HG02763 (cell line): ENCODE measurements at regions not wholly inside any gene's neighbourhood (a gene's known extent, or its start where the extent isn't known, plus 50 kb on each side); places are given as distances from the start of the nearest gene placed in this dataset.
"Not testable (repeated sequence)": the region's sequence is repeated elsewhere in the genome, so short reads cannot be mapped to it uniquely, and the experiment has no call there.

Source experiments
- ATAC-seq: cut with Tn5 transposase; IDR thresholded peaks from one replicate; pipeline ENCODE4 v1.9.1; 2021; ENCODE audit warnings: mild to moderate bottlenecking, moderate library complexity; ENCODE audit not compliant: unreplicated experiment

GRCh38 chr1:10938741-10939417 is 73.6 kb upstream of the TARDBP start:
- no peak for ATAC-seq

DNA sequence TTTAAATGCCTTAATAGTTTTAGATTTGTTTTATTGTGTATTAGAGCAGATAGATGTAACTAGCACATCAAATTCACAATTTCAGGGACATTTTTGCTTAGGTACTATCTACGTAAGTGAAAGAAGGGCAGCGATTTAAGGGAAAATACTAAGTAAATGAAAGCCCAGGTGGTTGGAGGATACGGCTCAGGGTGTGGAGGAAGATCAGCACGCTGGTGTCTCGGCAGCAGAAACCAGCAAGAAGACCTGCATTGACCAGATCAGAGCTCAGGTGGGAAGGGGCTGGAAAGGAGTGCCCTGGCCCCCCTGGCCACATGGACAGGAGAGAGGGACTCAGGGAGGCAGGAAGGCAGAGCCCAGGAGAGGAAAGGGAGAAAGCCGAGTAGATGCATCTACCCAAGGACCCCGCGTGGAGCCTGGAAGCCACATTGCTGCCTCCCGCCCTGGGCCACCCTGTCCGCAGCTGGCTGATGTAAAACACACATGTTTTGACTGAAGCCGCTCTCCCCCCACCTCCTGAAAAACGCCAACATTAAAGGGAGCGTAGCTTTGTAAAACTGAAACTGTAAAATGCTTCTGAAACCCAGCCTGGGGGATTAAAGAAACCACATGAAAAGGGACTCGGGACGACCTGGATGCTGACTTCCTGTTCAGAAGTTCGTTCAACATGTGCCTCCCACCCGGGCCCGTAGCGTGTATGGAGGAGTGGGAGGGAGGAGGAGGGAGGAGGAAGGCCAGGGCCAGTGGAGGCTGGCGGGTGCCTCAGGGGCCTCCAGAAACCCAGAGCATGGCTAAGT is 72.6 kb upstream of the TARDBP start:
- peak; percentile 59 for ATAC-seq

DNA sequence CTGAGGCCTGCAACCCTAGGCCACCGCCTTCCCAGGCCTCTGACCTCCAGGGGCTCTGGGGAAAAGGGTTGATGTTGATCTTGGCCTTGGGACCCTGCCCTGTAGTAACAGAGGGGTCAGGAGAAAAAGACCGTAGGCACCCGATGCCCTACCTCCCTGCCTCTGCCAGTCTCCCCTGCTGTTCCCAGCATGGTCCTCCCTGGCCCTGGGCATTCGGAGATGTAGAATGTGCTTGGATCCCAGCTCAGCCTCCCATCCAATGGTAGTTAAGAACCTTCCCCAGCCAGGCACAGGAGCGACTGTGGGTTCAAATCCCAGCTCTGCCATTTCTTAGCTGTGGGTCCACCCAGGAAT is 72.0 kb upstream of the TARDBP start:
- ATAC-seq, result no peak

GRCh38 chr1:10940838-10941237 is 71.6 kb upstream of the TARDBP start:
- ATAC-seq, result no peak

GRCh38 chr1:10941891-10942541 is 70.4 kb upstream of the TARDBP start:
- ATAC-seq, result no peak

DNA sequence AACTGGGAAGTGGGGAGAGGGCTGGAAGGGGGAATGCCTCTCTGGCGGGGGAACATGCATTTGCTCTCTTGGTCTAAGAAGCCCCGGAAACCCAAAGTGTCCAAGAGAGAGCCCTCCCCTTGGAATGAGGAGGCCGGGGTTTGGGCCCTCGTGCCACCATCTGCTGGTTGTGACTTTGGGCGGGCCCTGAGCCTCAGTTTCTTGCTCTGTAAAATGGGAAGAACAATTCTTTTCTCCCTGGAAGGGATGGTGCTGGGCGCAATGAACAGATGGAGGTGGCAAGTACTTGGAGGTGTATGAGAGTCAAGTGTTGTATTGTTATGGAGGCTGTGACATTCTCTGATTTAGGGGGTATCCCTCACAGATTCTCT is 69.9 kb upstream of the TARDBP start:
- ATAC-seq, result no peak

DNA sequence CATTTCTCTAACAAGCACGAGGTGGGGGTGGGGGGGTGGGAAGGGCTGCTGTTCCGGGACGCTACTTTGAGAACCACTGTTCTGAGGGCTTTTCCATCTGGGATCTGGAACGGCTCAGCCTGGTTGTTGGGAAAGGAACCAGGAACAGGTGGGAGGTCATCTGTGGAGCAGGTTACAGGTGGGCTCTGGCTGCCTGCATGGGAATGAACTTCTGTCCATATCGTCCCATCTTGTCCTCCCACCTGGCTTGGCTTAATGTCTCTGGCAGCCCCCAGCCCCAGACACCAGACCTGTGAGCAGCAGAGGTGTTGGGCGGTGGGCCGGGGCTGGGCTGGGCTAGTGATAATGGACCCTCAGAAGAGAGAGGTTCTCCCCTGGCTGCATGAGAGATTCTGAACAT is 69.4 kb upstream of the TARDBP start:
- ATAC-seq, result no peak

DNA sequence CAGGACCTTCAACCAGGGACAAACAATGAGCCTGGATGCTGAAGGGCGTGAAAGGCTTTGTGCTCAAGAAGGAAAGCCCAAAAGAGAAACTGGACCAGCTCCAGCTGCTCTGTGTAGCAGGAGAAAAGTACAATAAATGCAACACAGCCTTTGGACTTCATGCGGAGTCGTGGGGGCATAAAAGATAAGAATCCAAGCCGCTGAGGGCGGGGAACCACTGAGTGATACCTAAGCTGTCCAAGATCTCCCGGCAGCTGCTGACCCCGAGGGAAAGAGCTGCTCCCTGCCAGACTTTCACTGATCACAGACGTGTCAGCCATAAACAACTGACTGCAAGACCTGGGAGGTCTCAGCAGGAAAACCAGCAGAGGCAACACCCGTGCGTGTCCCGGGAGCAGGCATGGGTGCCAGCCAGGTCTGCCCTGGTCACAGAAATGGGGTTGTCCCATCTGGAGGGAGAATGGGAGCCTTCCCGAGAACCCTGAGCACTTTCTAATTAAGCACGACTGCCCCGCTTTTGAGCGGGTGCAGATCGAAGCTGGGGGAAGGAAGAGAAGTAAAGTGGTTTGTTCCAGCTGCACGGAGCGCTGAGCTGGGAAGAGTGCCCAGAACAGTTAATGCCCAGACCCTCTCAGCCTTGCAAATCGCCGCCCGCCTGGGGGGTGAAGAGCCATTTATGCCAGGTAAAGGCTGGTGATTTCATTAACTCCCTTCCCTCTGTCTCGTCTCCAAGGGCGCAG is 68.3 kb upstream of the TARDBP start:
- no peak for ATAC-seq

DNA sequence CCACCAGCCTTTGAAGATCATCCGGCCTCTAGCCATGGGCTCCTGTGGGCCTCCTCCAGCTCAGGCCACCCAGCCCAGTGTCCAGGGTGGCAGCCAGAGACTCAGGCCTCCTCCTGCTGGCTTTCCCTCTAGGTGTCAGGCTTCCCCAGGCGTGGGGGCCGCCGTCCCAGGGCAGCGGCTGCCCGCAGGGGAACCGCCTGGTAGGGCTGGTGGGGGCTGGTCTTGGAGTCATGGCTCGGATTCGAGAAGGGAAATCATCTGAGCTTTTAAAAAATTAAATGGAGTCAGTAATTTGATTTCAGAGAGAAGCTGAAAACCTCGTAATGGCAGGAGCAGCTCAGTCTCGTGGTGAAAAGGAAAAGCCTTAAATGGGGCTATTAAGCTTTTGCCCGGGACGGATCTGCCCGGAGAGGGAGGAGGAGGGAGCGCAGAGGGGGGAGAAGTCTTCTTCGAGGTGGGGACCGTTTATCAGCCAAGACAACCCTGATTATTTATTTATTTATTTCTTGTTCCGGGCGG is 66.4 kb upstream of the TARDBP start:
- ATAC-seq, result no peak

DNA sequence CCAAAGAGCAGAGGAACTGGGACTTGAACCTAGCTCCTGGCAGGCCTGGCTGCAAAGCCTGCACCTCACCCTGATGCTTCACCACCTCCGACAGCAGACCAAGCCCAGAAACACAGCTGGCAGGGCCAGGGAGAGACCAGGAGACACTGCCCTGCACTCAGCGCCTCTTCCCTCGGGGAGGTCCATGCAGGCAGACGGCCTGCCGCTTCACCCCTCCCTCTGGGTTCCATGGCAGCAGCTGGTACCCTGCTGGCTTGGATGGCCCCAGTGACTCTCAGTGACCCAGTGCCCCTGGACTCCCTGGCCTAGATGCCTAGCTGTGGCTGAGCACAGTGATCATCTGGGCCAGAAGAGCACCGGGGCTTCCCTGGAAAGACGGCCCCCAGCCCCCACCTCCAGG is 65.3 kb upstream of the TARDBP start:
- ATAC-seq, result no peak

GRCh38 chr1:10947691-10948462 is 64.6 kb upstream of the TARDBP start:
- no peak for ATAC-seq

GRCh38 chr1:10948463-10948775 is 64.0 kb upstream of the TARDBP start:
- ATAC-seq, result no peak

- no peak for ATAC-seq
These were observed 61.9 kb upstream of the TARDBP start for GRCh38 chr1:10950316-10951172.

DNA sequence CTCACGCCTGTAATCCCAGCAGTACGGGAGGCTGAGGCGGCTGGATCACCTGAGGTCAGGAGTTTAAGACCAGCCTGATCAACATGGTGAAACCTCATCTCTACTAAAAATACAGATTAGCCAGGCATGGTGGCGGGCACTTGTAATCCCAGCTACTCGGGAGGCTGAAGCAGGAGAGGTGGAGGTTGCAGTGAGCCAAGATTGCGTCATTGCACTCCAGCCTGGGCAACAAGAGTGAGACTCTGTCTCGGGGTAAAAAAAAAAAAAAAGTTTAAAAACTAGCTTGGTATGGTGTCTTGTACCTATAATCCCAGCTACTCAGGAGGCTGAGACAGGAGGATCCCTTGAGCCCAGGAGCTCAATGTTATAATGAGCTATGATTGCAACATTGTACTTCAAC is 61.2 kb upstream of the TARDBP start:
- not testable (repeated sequence) for ATAC-seq

DNA sequence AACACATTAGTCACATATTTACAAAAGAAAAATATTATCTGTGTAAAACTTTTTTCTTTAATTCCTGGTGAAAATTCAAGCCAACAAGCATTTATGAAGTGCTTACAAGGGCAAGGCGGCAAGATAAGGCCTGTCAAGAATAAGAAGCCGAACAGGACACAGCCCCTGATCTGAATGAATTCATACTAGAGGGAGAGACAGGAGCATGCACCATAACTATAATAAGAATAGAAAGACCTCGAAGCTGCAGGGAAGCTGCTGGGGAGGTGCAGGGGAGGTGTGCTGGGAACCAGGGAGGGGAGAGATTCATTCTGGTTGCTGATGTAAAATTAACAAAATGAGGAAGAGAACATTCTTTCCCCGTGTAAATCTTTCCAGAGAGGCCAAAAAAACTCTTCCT is 60.5 kb upstream of the TARDBP start:
- no peak for ATAC-seq

- ATAC-seq, result no peak
These were observed 58.8 kb upstream of the TARDBP start for GRCh38 chr1:10953505-10954193.

- no peak for ATAC-seq
These were observed 55.3 kb upstream of the TARDBP start for GRCh38 chr1:10957133-10957532.

DNA sequence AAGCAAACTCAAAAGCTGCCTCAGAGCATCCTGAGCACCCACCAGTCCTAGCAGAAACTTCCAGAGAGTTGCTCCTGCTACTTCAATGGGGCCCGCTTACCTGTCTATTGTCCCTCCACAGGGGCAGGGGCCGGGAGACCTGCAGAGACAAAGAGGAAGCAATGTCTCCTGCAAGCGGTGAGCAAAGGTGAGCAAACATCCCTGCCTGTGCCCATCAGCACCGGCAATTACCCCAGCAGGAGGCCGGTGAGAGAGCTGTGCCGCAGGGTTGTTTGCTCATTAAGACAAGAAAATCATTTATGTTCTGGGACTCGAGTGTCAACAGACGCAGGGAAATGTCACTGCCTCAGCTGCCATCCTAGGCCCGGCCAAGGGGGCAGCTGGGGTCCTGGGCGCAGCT is 53.8 kb upstream of the TARDBP start:
- no peak for ATAC-seq
